Left lung (tissue), 4 donors: ENCODE measurements at regions not wholly inside any gene's neighbourhood (a gene's known extent, or its start where the extent isn't known, plus 50 kb on each side); places are given as distances from the start of the nearest gene placed in this dataset.
A peak's percentile ranks its signal among the peaks of the same experiment; 100 is the strongest.

Experiments used
- ATAC-seq: fragments of 200-7000 bp; cut with Tn5 transposase; one replicate; pipeline ENCODE4 v1.9.1; 2020; ENCODE audit warnings: moderate library complexity
- DNase-seq, 4 donors: peaks; one replicate each; pipeline ENCODE4 v3.0.0-alpha.2; 2013 to 2020
- H3K27ac ChIP-seq, 2 donors: fragments of 200-600 bp; sonication (generic) in 1 of 2; one replicate each; pipeline versions ENCODE4 v1.5.0 to v1.8.0; 2020 to 2021
- H3K27me3 ChIP-seq, 2 donors: fragments of 200-600 bp; sonication (generic) in 1 of 2; one replicate each; pipeline versions ENCODE4 v1.5.0 to v1.8.0; 2020 to 2021
- H3K36me3 ChIP-seq, 2 donors: fragments of 200-600 bp; sonication (generic) in 1 of 2; one replicate each; pipeline versions ENCODE4 v1.5.0 to v1.8.0; 2020 to 2021
- H3K4me1 ChIP-seq, 2 donors: fragments of 200-600 bp; one replicate each; pipeline ENCODE4 v1.8.0; 2021
- H3K4me3 ChIP-seq, 2 donors: fragments of 200-600 bp; sonication (generic) in 1 of 2; one replicate each; pipeline versions ENCODE4 v1.5.0 to v1.8.0; 2020 to 2021; ENCODE audit warnings: mild to moderate bottlenecking in 1 of 2
- H3K9me3 ChIP-seq, 2 donors: fragments of 200-600 bp; sonication (generic) in 1 of 2; one replicate each; pipeline versions ENCODE4 v1.5.0 to v1.8.0; 2020 to 2021
- intact Hi-C, 2 donors: fragments of 100-400 bp; cut with DNase I; formaldehyde crosslinking; loops; one replicate each; pipeline versions ENCODE4 v1.11.2 to v1.14.2; 2022
- TF ChIP-seq, protein P1 (sequence below), 2 donors: fragments of 200-600 bp; sonication (generic) in 1 of 2; IDR thresholded peaks; one replicate each; pipeline versions ENCODE4 v1.5.0 to v1.8.0; 2021; ENCODE audit warnings: antibody characterized with exemption in 2 of 2
- donor health status: DM: no; HTN: yes; CAD: no.
- donor health status: DM: no; HTN: no; CAD: no.

DNA sequence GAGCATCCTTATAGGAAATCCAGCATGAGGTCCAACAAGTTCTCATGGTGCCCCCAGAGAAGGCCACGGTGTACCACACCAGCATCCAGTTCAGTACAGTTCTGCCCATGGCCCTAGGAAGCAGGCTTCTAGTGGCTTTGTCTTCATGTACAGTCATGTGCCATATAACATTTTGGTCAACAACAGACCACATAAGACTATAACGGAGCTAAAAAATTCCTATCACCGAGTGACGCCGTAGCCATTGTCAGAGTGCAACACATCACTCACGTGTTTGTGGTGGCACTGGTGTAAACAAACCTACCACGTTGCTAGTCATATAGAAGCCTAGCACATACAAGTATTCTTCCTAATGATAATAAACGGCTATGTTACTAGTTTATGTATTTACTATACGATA lies 209.0 kb downstream of the ARRDC4 start:
- Histone ChIP-seq H3K4me1 (no peaks in the 10 kb centered on the region), H3K9me3 (no peaks in the 10 kb centered on the region), H3K27ac (no peak overlapping the region), H3K4me3 (no peak overlapping the region), H3K27me3 (peaks cover 0 to 8% of the 10 kb centered on the region in 2 donors), H3K36me3 (no peaks in the 10 kb centered on the region)
- no peak for ATAC-seq
- intact Hi-C loops, result no loop called here
- DNase-seq, result no peak
- TF ChIP-seq, protein P1, sequence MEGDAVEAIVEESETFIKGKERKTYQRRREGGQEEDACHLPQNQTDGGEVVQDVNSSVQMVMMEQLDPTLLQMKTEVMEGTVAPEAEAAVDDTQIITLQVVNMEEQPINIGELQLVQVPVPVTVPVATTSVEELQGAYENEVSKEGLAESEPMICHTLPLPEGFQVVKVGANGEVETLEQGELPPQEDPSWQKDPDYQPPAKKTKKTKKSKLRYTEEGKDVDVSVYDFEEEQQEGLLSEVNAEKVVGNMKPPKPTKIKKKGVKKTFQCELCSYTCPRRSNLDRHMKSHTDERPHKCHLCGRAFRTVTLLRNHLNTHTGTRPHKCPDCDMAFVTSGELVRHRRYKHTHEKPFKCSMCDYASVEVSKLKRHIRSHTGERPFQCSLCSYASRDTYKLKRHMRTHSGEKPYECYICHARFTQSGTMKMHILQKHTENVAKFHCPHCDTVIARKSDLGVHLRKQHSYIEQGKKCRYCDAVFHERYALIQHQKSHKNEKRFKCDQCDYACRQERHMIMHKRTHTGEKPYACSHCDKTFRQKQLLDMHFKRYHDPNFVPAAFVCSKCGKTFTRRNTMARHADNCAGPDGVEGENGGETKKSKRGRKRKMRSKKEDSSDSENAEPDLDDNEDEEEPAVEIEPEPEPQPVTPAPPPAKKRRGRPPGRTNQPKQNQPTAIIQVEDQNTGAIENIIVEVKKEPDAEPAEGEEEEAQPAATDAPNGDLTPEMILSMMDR (IDR thresholded peaks at IDR 0.05), result no peak

DNA sequence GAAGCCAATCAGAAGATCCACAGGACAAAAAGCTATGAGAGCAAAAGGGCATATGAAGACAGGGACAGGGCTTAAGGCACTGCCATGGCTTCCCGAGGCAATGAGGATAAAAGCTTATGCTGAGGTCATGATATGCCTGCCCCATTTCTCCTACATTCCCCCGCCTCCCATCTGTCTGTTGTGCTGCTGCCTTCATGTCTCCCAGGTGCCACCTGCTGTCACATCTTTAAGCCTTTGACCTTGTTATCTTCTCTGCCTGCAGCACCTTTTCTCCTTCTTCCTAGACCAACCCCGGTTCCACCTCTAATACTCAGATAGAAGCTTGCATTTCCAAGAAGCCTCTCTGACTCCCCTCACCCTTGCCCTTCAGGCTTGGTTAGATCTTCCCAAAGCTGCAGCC lies 213.8 kb downstream of the ARRDC4 start:
- Histone ChIP-seq H3K9me3 (no peaks in the 10 kb centered on the region), H3K4me3 (no peak overlapping the region), H3K4me1 (no peaks in the 10 kb centered on the region), H3K27me3 (peaks cover 0 to 36% of the 10 kb centered on the region in 2 donors), H3K27ac (no peak overlapping the region), H3K36me3 (no peaks in the 10 kb centered on the region)
- intact Hi-C loops, result no loop called here
- no peak for DNase-seq
- TF ChIP-seq, protein P1 (IDR thresholded peaks at IDR 0.05), result no peak
- no peak for ATAC-seq

DNA sequence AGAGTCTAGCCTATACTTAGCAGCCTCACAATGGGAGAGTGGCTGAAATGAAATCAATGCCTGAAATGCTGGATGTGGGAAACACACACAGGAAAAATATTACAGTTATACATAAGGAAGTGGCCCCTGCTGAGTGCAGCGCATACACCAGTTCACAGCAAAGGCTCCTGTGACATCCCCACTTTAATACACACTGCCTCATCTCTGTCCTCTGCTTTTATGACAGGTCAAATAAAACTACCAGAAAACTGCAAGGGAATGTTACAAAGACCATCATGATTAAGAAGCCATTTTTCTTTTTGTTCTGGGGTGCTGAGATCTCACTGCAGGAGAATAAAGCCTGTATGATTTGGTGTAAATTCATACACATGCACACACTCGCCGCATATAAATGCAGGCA lies 214.3 kb downstream of the ARRDC4 start:
- Histone ChIP-seq H3K36me3 (no peaks in the 10 kb centered on the region), H3K4me1 (no peaks in the 10 kb centered on the region), H3K27ac (no peak overlapping the region), H3K4me3 (no peak overlapping the region), H3K27me3 (peaks cover 0 to 41% of the 10 kb centered on the region in 2 donors), H3K9me3 (no peaks in the 10 kb centered on the region)
- intact Hi-C loops, result loop anchor here in 1 of 2 donors (5.0 kb wide), 1 partner anchor 273 kb away; no protein-coding TSS in a partner anchor
- TF ChIP-seq, protein P1 (IDR thresholded peaks at IDR 0.05), result no peak
- DNase-seq (no peak), ATAC-seq (no peak)

GRCh38 chr15:98177966-98178592 lies 217.6 kb downstream of the ARRDC4 start:
- TF ChIP-seq, protein P1 (IDR thresholded peaks at IDR 0.05), result peak; percentile 39 to 55
- ATAC-seq (peak; percentile 91), DNase-seq (peak in 2 of 4 donors; percentile 59 to 70)
- no peaks in the 10 kb centered on the region for H3K4me1 ChIP-seq
- H3K27ac ChIP-seq, result no peak overlapping the region
- H3K4me3 ChIP-seq, result no peak overlapping the region
- H3K9me3 ChIP-seq, result no peaks in the 10 kb centered on the region
- intact Hi-C loops, result loop anchor here in 1 of 2 donors (5.0 kb wide), 1 partner anchor 276 kb away; no protein-coding TSS in a partner anchor
- H3K27me3 ChIP-seq, result peaks cover 0 to 54% of the 10 kb centered on the region in 2 donors
- no peaks in the 10 kb centered on the region for H3K36me3 ChIP-seq

DNA sequence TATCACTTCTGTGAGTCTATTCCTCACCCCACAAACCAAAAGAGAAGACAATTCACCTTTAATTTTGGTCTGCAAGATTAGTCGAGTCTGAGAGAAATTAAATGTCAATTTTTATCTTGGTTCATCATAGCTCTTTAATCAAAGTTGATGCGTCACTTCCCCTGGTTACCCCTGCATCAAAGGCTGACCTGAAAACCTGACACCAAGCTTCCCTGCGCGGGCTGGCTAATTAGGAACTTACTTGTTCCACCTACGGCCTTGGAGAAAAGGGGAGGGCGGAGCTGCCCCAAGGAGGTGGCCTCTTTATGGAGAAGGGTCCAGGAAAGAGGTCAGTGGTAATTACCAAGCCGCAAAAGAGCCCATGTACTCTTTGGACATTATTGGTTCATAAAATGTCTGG lies 218.4 kb downstream of the ARRDC4 start:
- ATAC-seq, result no peak
- Histone ChIP-seq H3K9me3 (no peaks in the 10 kb centered on the region), H3K4me1 (no peaks in the 10 kb centered on the region), H3K4me3 (no peak overlapping the region), H3K36me3 (no peaks in the 10 kb centered on the region), H3K27ac (no peak overlapping the region), H3K27me3 (peaks cover 0 to 53% of the 10 kb centered on the region in 2 donors)
- intact Hi-C loops, result loop anchor here in 1 of 2 donors (5.0 kb wide), 1 partner anchor 277 kb away; no protein-coding TSS in a partner anchor
- TF ChIP-seq, protein P1 (IDR thresholded peaks at IDR 0.05), result no peak
- DNase-seq, result no peak
